GM23248 (cell line): ENCODE measurements at regions not wholly inside any gene's neighbourhood (a gene's known extent, or its start where the extent isn't known, plus 50 kb on each side); places are given as distances from the start of the nearest gene placed in this dataset.
A peak's percentile ranks its signal among the peaks of the same experiment; 100 is the strongest.

ENCODE experiments used
- DNase-seq: peaks from one replicate; pipeline ENCODE4 v3.0.0-alpha.2; 2015
- H2AFZ ChIP-seq: fragments of 200-600 bp; sonication (generic); 2 replicates; pipeline ENCODE4 v1.6.1; 2016; ENCODE audit warnings: antibody characterized with exemption
- H3F3A ChIP-seq: fragments of 200-600 bp; sonication (generic); 2 replicates; pipeline ENCODE4 v1.6.1; 2016; ENCODE audit warnings: mild to moderate bottlenecking, antibody characterized with exemption, mixed run types; ENCODE audit not compliant: insufficient read depth
- H3K27ac ChIP-seq: fragments of 200-600 bp; sonication (generic); 2 replicates; pipeline ENCODE4 v1.5.1; 2016; ENCODE audit warnings: mild to moderate bottlenecking
- H3K27me3 ChIP-seq: fragments of 200-600 bp; sonication (generic); replicated peaks from 2 replicates; pipeline ENCODE4 v1.6.1; 2016; ENCODE audit warnings: mild to moderate bottlenecking; ENCODE audit not compliant: insufficient read depth
- H3K36me3 ChIP-seq: fragments of 200-600 bp; sonication (generic); 2 replicates; pipeline ENCODE4 v1.6.1; 2016; ENCODE audit warnings: low read depth, mild to moderate bottlenecking
- H3K4me1 ChIP-seq: fragments of 200-600 bp; sonication (generic); 2 replicates; pipeline ENCODE4 v1.6.1; 2016; ENCODE audit warnings: mild to moderate bottlenecking; ENCODE audit not compliant: insufficient read depth
- H3K4me2 ChIP-seq: fragments of 200-600 bp; sonication (generic); one replicate; pipeline ENCODE4 v1.6.1; 2016; ENCODE audit warnings: mild to moderate bottlenecking; ENCODE audit not compliant: unreplicated experiment
- H3K4me3 ChIP-seq: fragments of 200-600 bp; sonication (generic); 2 replicates; pipeline ENCODE4 v1.5.1; 2016; ENCODE audit warnings: mild to moderate bottlenecking
- H3K79me2 ChIP-seq: fragments of 200-600 bp; sonication (generic); 2 replicates; pipeline ENCODE4 v1.6.1; 2016; ENCODE audit warnings: mild to moderate bottlenecking; ENCODE audit not compliant: insufficient read depth
- H3K9ac ChIP-seq: fragments of 200-600 bp; sonication (generic); 2 replicates; pipeline ENCODE4 v1.6.1; 2016; ENCODE audit warnings: mild to moderate bottlenecking
- H3K9me2 ChIP-seq: fragments of 200-600 bp; sonication (generic); 2 replicates; pipeline ENCODE4 v1.6.1; 2016; ENCODE audit warnings: mixed run types, mild to moderate bottlenecking, moderate library complexity; ENCODE audit not compliant: insufficient read depth
- H3K9me3 ChIP-seq: fragments of 200-600 bp; sonication (generic); one replicate; pipeline ENCODE4 v1.6.1; 2017; ENCODE audit warnings: low read depth
- H4K20me1 ChIP-seq: fragments of 200-600 bp; sonication (generic); 2 replicates; pipeline ENCODE4 v1.6.0; 2016; ENCODE audit not compliant: insufficient read depth
- EZH2 ChIP-seq: fragments of 200-600 bp; sonication (generic); IDR thresholded peaks from 2 replicates; pipeline ENCODE4 v1.6.1; 2018; ENCODE audit warnings: antibody characterized with exemption, mild to moderate bottlenecking; ENCODE audit not compliant: insufficient read depth, poor library complexity, severe bottlenecking
- EZH2phosphoT487 ChIP-seq: fragments of 200-600 bp; sonication (generic); IDR thresholded peaks from 2 replicates; pipeline ENCODE4 v1.6.1; 2018; ENCODE audit warnings: antibody characterized with exemption, moderate library complexity, mild to moderate bottlenecking, low read depth; ENCODE audit not compliant: insufficient read depth
- WGBS, 2 experiments: methylation state at CpG; one replicate each; pipeline ENCODE4 v1.1.6; 2015 to 2017; ENCODE audit warnings: low lambda C conversion rate in 2 of 2, low coverage in 1 of 2; ENCODE audit errors: missing lambda C conversion rate in 2 of 2; 5-methylcytosine and 5-hydroxymethylcytosine counted together
- in situ Hi-C: fragments of 300-500 bp; cut with MboI; formaldehyde crosslinking; loops from 2 replicates; pipeline ENCODE4 v1.15.0; 2020

- Histone ChIP-seq H4K20me1 (no peaks in the 10 kb centered on the region), H3K36me3 (no peaks in the 10 kb centered on the region), H3K9me3 (no peaks in the 10 kb centered on the region), H3K4me3 (no peak overlapping the region), H3K4me1 (peaks cover 9% of the 10 kb centered on the region; the same call in 1 of the 2 replicates), H2AFZ (no peak overlapping the region), H3K27ac (no peak overlapping the region), H3K79me2 (no peaks in the 10 kb centered on the region), H3K4me2 (no peak overlapping the region), H3F3A (peaks cover 15% of the 10 kb centered on the region), H3K27me3 (no peaks in the 10 kb centered on the region), H3K9me2 (no peaks in the 10 kb centered on the region), H3K9ac (no peak overlapping the region)
- in situ Hi-C loops, result no loop called here
- DNase-seq, result no peak
- 92 to 97% methylated on average over 1 of the region's 1 CpG for WGBS, 2 experiments
- TF ChIP-seq EZH2phosphoT487, result no peak
- TF ChIP-seq EZH2, result no peak
Observed at GRCh38 chr2:223524066-223524465, 78.1 kb downstream of the SCG2 start.

- Histone ChIP-seq H3K79me2 (no peaks in the 10 kb centered on the region), H3K27ac (no peak overlapping the region), H3F3A (peaks cover 15% of the 10 kb centered on the region), H3K36me3 (no peaks in the 10 kb centered on the region), H3K9me2 (no peaks in the 10 kb centered on the region), H3K4me2 (no peak overlapping the region), H3K9ac (no peak overlapping the region), H4K20me1 (no peaks in the 10 kb centered on the region), H3K27me3 (no peaks in the 10 kb centered on the region), H3K9me3 (no peaks in the 10 kb centered on the region), H3K4me1 (peaks cover 9% of the 10 kb centered on the region; the same call in 1 of the 2 replicates), H2AFZ (no peak overlapping the region), H3K4me3 (no peak overlapping the region)
- in situ Hi-C loops, result no loop called here
- no peak for DNase-seq
- no peak for TF ChIP-seq EZH2
- no peak for TF ChIP-seq EZH2phosphoT487
Observed at GRCh38 chr2:223526106-223526505, 76.1 kb downstream of the SCG2 start.

- H4K20me1 ChIP-seq, result no peaks in the 10 kb centered on the region
- WGBS, 2 experiments, result 2% methylated on average over 5 of the region's 5 CpGs
- peak; percentile 90 for DNase-seq
- H3K4me3 ChIP-seq, result no peak overlapping the region
- H3K79me2 ChIP-seq, result no peaks in the 10 kb centered on the region
- H3K9me2 ChIP-seq, result no peaks in the 10 kb centered on the region
- no peak overlapping the region for H3K27ac ChIP-seq
- no peak overlapping the region for H2AFZ ChIP-seq
- H3K9me3 ChIP-seq, result no peaks in the 10 kb centered on the region
- TF ChIP-seq EZH2phosphoT487 (no peak), EZH2 (no peak)
- H3K4me2 ChIP-seq, result no peak overlapping the region
- H3K27me3 ChIP-seq, result no peaks in the 10 kb centered on the region
- in situ Hi-C loops, result no loop called here
- H3K4me1 ChIP-seq, result peaks cover 18% of the 10 kb centered on the region
- peaks cover 15% of the 10 kb centered on the region for H3F3A ChIP-seq
- H3K36me3 ChIP-seq, result no peaks in the 10 kb centered on the region
- no peak overlapping the region for H3K9ac ChIP-seq
Observed at GRCh38 chr2:223528036-223528435, 74.1 kb downstream of the SCG2 start.

- H3K9me2 ChIP-seq, result no peaks in the 10 kb centered on the region
- H3F3A ChIP-seq, result peaks cover 15% of the 10 kb centered on the region
- 77 to 78% methylated on average over 3 of the region's 3 CpGs for WGBS, 2 experiments
- peaks cover 15% of the 10 kb centered on the region for H3K4me1 ChIP-seq
- H4K20me1 ChIP-seq, result no peaks in the 10 kb centered on the region
- H3K79me2 ChIP-seq, result no peaks in the 10 kb centered on the region
- no peak overlapping the region for H2AFZ ChIP-seq
- H3K36me3 ChIP-seq, result no peaks in the 10 kb centered on the region
- H3K4me2 ChIP-seq, result no peak overlapping the region
- in situ Hi-C loops, result no loop called here
- no peak overlapping the region for H3K4me3 ChIP-seq
- H3K27ac ChIP-seq, result no peak overlapping the region
- no peak for TF ChIP-seq EZH2phosphoT487
- TF ChIP-seq EZH2, result no peak
- no peak overlapping the region for H3K9ac ChIP-seq
- H3K27me3 ChIP-seq, result no peaks in the 10 kb centered on the region
- H3K9me3 ChIP-seq, result no peaks in the 10 kb centered on the region
- DNase-seq, result no peak
Observed at GRCh38 chr2:223529696-223530095, 72.5 kb downstream of the SCG2 start.

- WGBS, 2 experiments, result 83 to 85% methylated on average over 4 of the region's 4 CpGs
- Histone ChIP-seq H3K27me3 (no peaks in the 10 kb centered on the region), H3K4me3 (no peak overlapping the region), H3K4me2 (no peak overlapping the region), H3K9ac (no peak overlapping the region), H3K9me3 (no peaks in the 10 kb centered on the region), H3K27ac (no peak overlapping the region), H3K9me2 (no peaks in the 10 kb centered on the region), H2AFZ (no peak overlapping the region), H4K20me1 (no peaks in the 10 kb centered on the region), H3K79me2 (no peaks in the 10 kb centered on the region), H3K36me3 (no peaks in the 10 kb centered on the region), H3F3A (peaks cover 15% of the 10 kb centered on the region), H3K4me1 (peaks cover 15% of the 10 kb centered on the region)
- in situ Hi-C loops, result no loop called here
- TF ChIP-seq EZH2phosphoT487 (no peak), EZH2 (no peak)
- no peak for DNase-seq
Observed at GRCh38 chr2:223530811-223531210, 71.3 kb downstream of the SCG2 start.
